Activated CD8-positive, alpha-beta T cell treated with anti-CD3 and anti-CD28 coated beads for 36 hours (primary cell): ENCODE measurements at regions not wholly inside any gene's neighbourhood (a gene's known extent, or its start where the extent isn't known, plus 50 kb on each side); places are given as distances from the start of the nearest gene placed in this dataset.
"Not testable (repeated sequence)": the region's sequence is repeated elsewhere in the genome, so short reads cannot be mapped to it uniquely, and the experiment has no call there.

Experiments used
- ATAC-seq: fragments of 200-7000 bp; cut with Tn5 transposase; one replicate; pipeline ENCODE4 v1.10.0; 2021; ENCODE audit warnings: mild to moderate bottlenecking, moderate library complexity
- CTCF ChIA-PET: fragments of 350-600 bp; sonication (Branson Sonifier 250); formaldehyde crosslinking; loops from one replicate; lab custom pipeline; 2021; ENCODE audit warnings: antibody characterized with exemption; lab: Charles Lee
- POLR2A ChIA-PET: fragments of 350-600 bp; sonication (Branson Sonifier 250); formaldehyde crosslinking; loops from one replicate; lab custom pipeline; 2021; ENCODE audit warnings: antibody characterized with exemption; lab: Charles Lee
- DNase-seq: peaks from one replicate; pipeline ENCODE4 v3.0.0-alpha.2; 2020
- H3K27ac Mint-ChIP-seq: one replicate; pipeline ENCODE4 v1.8.0; 2021; ENCODE audit warnings: mild to moderate bottlenecking, mixed read lengths
- H3K27me3 Mint-ChIP-seq: one replicate; pipeline ENCODE4 v1.8.0; 2021; ENCODE audit warnings: mixed read lengths
- H3K36me3 Mint-ChIP-seq: one replicate; pipeline ENCODE4 v1.8.0; 2021; ENCODE audit warnings: low read depth, mixed read lengths
- H3K4me1 Mint-ChIP-seq: one replicate; pipeline ENCODE4 v1.8.0; 2021; ENCODE audit warnings: low read depth, mixed read lengths
- H3K4me3 Mint-ChIP-seq: one replicate; pipeline ENCODE4 v1.8.0; 2021; ENCODE audit warnings: mild to moderate bottlenecking, moderate library complexity, mixed read lengths
- H3K9me3 Mint-ChIP-seq: one replicate; pipeline ENCODE4 v1.8.0; 2021; ENCODE audit warnings: mixed read lengths
- CTCF ChIP-seq: fragments of 200-600 bp; IDR thresholded peaks from one replicate; pipeline ENCODE4 v1.8.0; 2022; ENCODE audit warnings: antibody characterized with exemption, mild to moderate bottlenecking
- intact Hi-C: fragments of 100-400 bp; cut with micrococcal nuclease; formaldehyde crosslinking; loops from one replicate; pipeline ENCODE4 v1.10.0; 2022

- H3K36me3 Mint-ChIP-seq, result no peaks in the 10 kb centered on the region
- no peak for ATAC-seq
- no peak overlapping the region for H3K4me3 Mint-ChIP-seq
- DNase-seq, result no peak
- TF ChIP-seq CTCF, result no peak
- H3K4me1 Mint-ChIP-seq, result no peaks in the 10 kb centered on the region
- ChIA-PET POLR2A (no interaction called here), CTCF (no interaction called here)
- peaks cover 1% of the 10 kb centered on the region for H3K9me3 Mint-ChIP-seq
- intact Hi-C loops, result no loop called here
- peaks cover 11% of the 10 kb centered on the region for H3K27me3 Mint-ChIP-seq
- no peak overlapping the region for H3K27ac Mint-ChIP-seq
These were observed 102.1 kb upstream of the NBPF4 start for GRCh38 chr1:108345776-108346531.

DNA sequence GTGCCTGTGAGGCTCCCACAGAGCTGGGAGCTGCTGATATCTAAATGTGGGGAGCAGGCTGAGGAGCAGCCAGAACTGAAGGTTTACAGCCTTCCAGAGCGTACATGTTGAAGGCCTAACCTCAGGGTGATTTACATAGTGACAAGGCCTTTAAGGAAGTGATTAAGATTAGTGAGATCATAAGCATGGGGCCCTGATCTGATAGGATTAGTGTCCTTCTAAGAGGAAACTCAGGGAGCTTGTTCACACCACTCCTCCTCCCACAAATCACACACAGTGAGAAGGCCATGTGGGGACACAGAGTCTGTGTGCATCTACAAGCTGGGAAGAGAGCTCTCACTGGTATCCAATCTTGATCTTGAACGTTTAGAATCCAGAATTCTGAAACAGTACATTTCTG lies 92.3 kb upstream of the NBPF6 start:
- no peak for TF ChIP-seq CTCF
- ChIA-PET CTCF (no interaction called here), POLR2A (no interaction called here)
- ATAC-seq, result no peak
- Mint-ChIP-seq H3K9me3 (peaks cover 6% of the 10 kb centered on the region), H3K27ac (no peak overlapping the region), H3K4me3 (no peak overlapping the region), H3K4me1 (no peaks in the 10 kb centered on the region), H3K36me3 (no peaks in the 10 kb centered on the region), H3K27me3 (peaks cover 22% of the 10 kb centered on the region)
- intact Hi-C loops, result no loop called here
- DNase-seq, result no peak

GRCh38 chr1:108380059-108380832 lies 69.9 kb upstream of the NBPF6 start:
- H3K36me3 Mint-ChIP-seq, intact Hi-C loops, H3K4me1 Mint-ChIP-seq, CTCF ChIA-PET, H3K4me3 Mint-ChIP-seq, H3K9me3 Mint-ChIP-seq, H3K27me3 Mint-ChIP-seq, POLR2A ChIA-PET, DNase-seq, H3K27ac Mint-ChIP-seq, ATAC-seq: not testable (repeated sequence)
